ENCODE measurements at regions not wholly inside any gene's neighbourhood (a gene's known extent, or its start where the extent isn't known, plus 50 kb on each side); places are given as distances from the start of the nearest gene placed in this dataset.
A peak's percentile ranks its signal among the peaks of the same experiment; 100 is the strongest.

- POLR2A ChIA-PET (ENCODE audit: unreplicated experiment): no interaction called here
- CTCF ChIA-PET: no interaction called here
- peak overlapping the region; percentile 69 for H3K4me2 ChIP-seq (ENCODE audit: low read length)
- no peaks in the 10 kb centered on the region for H3F3A ChIP-seq (ENCODE audit: low read length, unreplicated experiment)
- TF ChIP-seq CTCF (conservative IDR thresholded peaks at IDR 0.05; ENCODE audit: low read depth, low read length) (no peak), EZH2phosphoT487 (IDR thresholded peaks at IDR 0.05; ENCODE audit: borderline replicate concordance, low read length) (no peak), EZH2 (IDR thresholded peaks at IDR 0.05; ENCODE audit: low read length, unreplicated experiment) (no peak)
- H3K79me2 ChIP-seq (ENCODE audit: low read length): no peaks in the 10 kb centered on the region
- no peaks in the 10 kb centered on the region for H3K9me3 ChIP-seq (ENCODE audit: low read length)
- H2AFZ ChIP-seq (ENCODE audit: low read length): no peak overlapping the region
- BruUV-seq (replicated peaks): no TSS peak
- H3K36me3 ChIP-seq (ENCODE audit: low read depth, low read length): no peaks in the 10 kb centered on the region
- DNase-seq (peak; percentile 5), ATAC-seq (no peak; the same call in 1 of the 2 replicates)
- intact Hi-C loops (cut with micrococcal nuclease): loop anchor here (5.0 to 10.0 kb wide), 2 partner anchors 65 to 873 kb away; no protein-coding TSS in a partner anchor
- no peaks in the 10 kb centered on the region for H3K9me2 ChIP-seq (replicated peaks; ENCODE audit: low read length)
- peaks cover 24% of the 10 kb centered on the region for H3K4me1 ChIP-seq (ENCODE audit: insufficient read depth, low read length)
- no peaks in the 10 kb centered on the region for H3K27me3 ChIP-seq (ENCODE audit: low read length)
- peak overlapping the region; percentile 81 for H3K9ac ChIP-seq (ENCODE audit: low read length)
- peak overlapping the region; percentile 99 for H3K27ac ChIP-seq (ENCODE audit: low read length)
- H4K20me1 ChIP-seq (ENCODE audit: low read length): no peaks in the 10 kb centered on the region
- no peak overlapping the region for H3K4me3 ChIP-seq (ENCODE audit: low read length)
Observed at GRCh38 chr10:4067531-4067930, 282.5 kb upstream of the KLF6 start.

GRCh38 chr10:4066581-4067390 lies 281.8 kb upstream of the KLF6 start:
- H3K9me3 ChIP-seq (ENCODE audit: low read length): no peaks in the 10 kb centered on the region
- peaks cover 31% of the 10 kb centered on the region for H3K4me1 ChIP-seq (ENCODE audit: insufficient read depth, low read length)
- H4K20me1 ChIP-seq (ENCODE audit: low read length): no peaks in the 10 kb centered on the region
- no peaks in the 10 kb centered on the region for H3K79me2 ChIP-seq (ENCODE audit: low read length)
- TF ChIP-seq CTCF (conservative IDR thresholded peaks at IDR 0.05; ENCODE audit: low read depth, low read length) (no peak), EZH2 (IDR thresholded peaks at IDR 0.05; ENCODE audit: low read length, unreplicated experiment) (no peak), EZH2phosphoT487 (IDR thresholded peaks at IDR 0.05; ENCODE audit: borderline replicate concordance, low read length) (no peak)
- peak; percentile 2 for DNase-seq
- peak overlapping the region; percentile 99 for H3K27ac ChIP-seq (ENCODE audit: low read length)
- peak overlapping the region; percentile 81 for H3K9ac ChIP-seq (ENCODE audit: low read length)
- ChIA-PET POLR2A (ENCODE audit: unreplicated experiment) (no interaction called here), CTCF (no interaction called here)
- intact Hi-C loops (cut with micrococcal nuclease): loop anchor here (5.0 to 10.0 kb wide), 2 partner anchors 66 to 872 kb away; no protein-coding TSS in a partner anchor
- BruUV-seq (replicated peaks): no TSS peak
- H2AFZ ChIP-seq (ENCODE audit: low read length): no peak overlapping the region
- no peak overlapping the region for H3K4me3 ChIP-seq (ENCODE audit: low read length)
- no peak for ATAC-seq
- no peaks in the 10 kb centered on the region for H3K27me3 ChIP-seq (ENCODE audit: low read length)
- peak overlapping the region; percentile 69 for H3K4me2 ChIP-seq (ENCODE audit: low read length)
- H3K36me3 ChIP-seq (ENCODE audit: low read depth, low read length): no peaks in the 10 kb centered on the region
- no peaks in the 10 kb centered on the region for H3K9me2 ChIP-seq (replicated peaks; ENCODE audit: low read length)
- no peaks in the 10 kb centered on the region for H3F3A ChIP-seq (ENCODE audit: low read length, unreplicated experiment)

- CTCF ChIA-PET: no interaction called here
Observed at GRCh38 chr10:4064489-4064888, 279.5 kb upstream of the KLF6 start.

More at GRCh38 chr10:4064489-4064888, 279.5 kb upstream of the KLF6 start:
- Histone ChIP-seq H3K9me2 (replicated peaks; ENCODE audit: low read length) (no peaks in the 10 kb centered on the region), H3K27ac (ENCODE audit: low read length) (no peak overlapping the region), H3K79me2 (ENCODE audit: low read length) (no peaks in the 10 kb centered on the region), H3K4me3 (ENCODE audit: low read length) (no peak overlapping the region), H3K4me1 (ENCODE audit: insufficient read depth, low read length) (peaks cover 31% of the 10 kb centered on the region), H2AFZ (ENCODE audit: low read length) (no peak overlapping the region), H3K9ac (ENCODE audit: low read length) (no peak overlapping the region), H3K27me3 (ENCODE audit: low read length) (no peaks in the 10 kb centered on the region), H3K9me3 (ENCODE audit: low read length) (no peaks in the 10 kb centered on the region), H3K4me2 (ENCODE audit: low read length) (no peak overlapping the region), H3K36me3 (ENCODE audit: low read depth, low read length) (no peaks in the 10 kb centered on the region), H4K20me1 (ENCODE audit: low read length) (no peaks in the 10 kb centered on the region), H3F3A (ENCODE audit: low read length, unreplicated experiment) (no peaks in the 10 kb centered on the region)
- POLR2A ChIA-PET (ENCODE audit: unreplicated experiment): no interaction called here
- no TSS peak for BruUV-seq (replicated peaks)
- ATAC-seq (no peak), DNase-seq (no peak)
- TF ChIP-seq EZH2 (IDR thresholded peaks at IDR 0.05; ENCODE audit: low read length, unreplicated experiment): no peak
- intact Hi-C loops (cut with micrococcal nuclease): loop anchor here (10.0 kb wide), 1 partner anchor 870 kb away; no protein-coding TSS in a partner anchor

Measured in PC-3 (cell line).